ENCODE measurements at regions not wholly inside any gene's neighbourhood (a gene's known extent, or its start where the extent isn't known, plus 50 kb on each side); places are given as distances from the start of the nearest gene placed in this dataset.

DNA sequence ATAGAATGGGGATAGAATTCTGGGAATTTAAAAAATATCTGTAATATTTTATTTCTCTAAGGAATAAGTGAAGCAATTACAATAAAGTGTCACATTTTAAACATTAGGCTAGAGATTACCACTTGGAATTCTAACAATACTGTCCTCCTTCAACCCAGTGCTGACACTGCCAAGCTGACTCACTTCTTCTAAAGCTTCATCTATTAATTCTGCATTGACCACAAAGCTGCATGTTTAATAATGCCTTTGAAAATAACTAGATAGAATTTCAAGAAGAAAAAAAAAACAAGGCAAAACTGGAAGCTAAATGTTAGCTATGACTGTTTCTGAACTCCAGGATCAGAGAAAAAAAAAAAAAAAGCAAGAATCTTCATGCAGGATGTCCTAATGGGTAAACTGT lies 970.7 kb upstream of the FBXO33 start:
- TF ChIP-seq CTCF (IDR thresholded peaks at IDR 0.05 in 2 of 3, conservative IDR thresholded peaks at IDR 0.05 in 1 of 3; ENCODE audit: borderline replicate concordance in 1 of 3, insufficient read depth in 1 of 3, low read depth in 2 of 3, low read length in 2 of 3) (no peak), CEBPB (IDR thresholded peaks at IDR 0.05; ENCODE audit: low read depth) (no peak), POLR2A (IDR thresholded peaks at IDR 0.05; ENCODE audit: borderline replicate concordance, extremely low read depth, insufficient read depth, insufficient read length) (no peak), EGR1 (IDR thresholded peaks at IDR 0.05; ENCODE audit: low read depth) (no peak), REST (IDR thresholded peaks at IDR 0.05; ENCODE audit: low read depth) (no peak), EZH2 (IDR thresholded peaks at IDR 0.05) (no peak), POLR2AphosphoS5 (IDR thresholded peaks at IDR 0.05; ENCODE audit: low read depth, low read length) (no peak), RAD21 (IDR thresholded peaks at IDR 0.05; ENCODE audit: low read depth) (no peak), EZH2phosphoT487 (IDR thresholded peaks at IDR 0.05; ENCODE audit: borderline replicate concordance) (no peak), FOSL1 (IDR thresholded peaks at IDR 0.05; ENCODE audit: low read depth) (no peak), YY1 (IDR thresholded peaks at IDR 0.05; ENCODE audit: extremely low read depth, insufficient replicate concordance, low read depth, low read length) (no peak), JUND (IDR thresholded peaks at IDR 0.05) (no peak)
- TF ChIP-seq, protein P1, sequence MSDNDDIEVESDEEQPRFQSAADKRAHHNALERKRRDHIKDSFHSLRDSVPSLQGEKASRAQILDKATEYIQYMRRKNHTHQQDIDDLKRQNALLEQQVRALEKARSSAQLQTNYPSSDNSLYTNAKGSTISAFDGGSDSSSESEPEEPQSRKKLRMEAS (IDR thresholded peaks at IDR 0.05): no peak
